RWPE2 (cell line): ENCODE measurements at regions not wholly inside any gene's neighbourhood (a gene's known extent, or its start where the extent isn't known, plus 50 kb on each side); places are given as distances from the start of the nearest gene placed in this dataset.

Experiments
- ATAC-seq: fragments of 200-7000 bp; cut with Tn5 transposase; 3 replicates; pipeline ENCODE4 v1.9.1; 2021; ENCODE audit warnings: low read depth
- DNase-seq: peaks from one replicate; pipeline ENCODE4 v3.0.0-alpha.2; 2020; ENCODE audit warnings: low spot score
- H3K27ac ChIP-seq: fragments of 450-650 bp; 2 replicates; pipeline ENCODE4 v1.5.1; 2017; ENCODE audit warnings: mild to moderate bottlenecking; ENCODE audit not compliant: poor library complexity, severe bottlenecking
- H3K27me3 ChIP-seq: fragments of 250-450 bp; sonication (Bioruptor Pico); 2 replicates; pipeline ENCODE4 v1.5.1; 2021; ENCODE audit warnings: mild to moderate bottlenecking, moderate library complexity; ENCODE audit not compliant: insufficient read depth, poor library complexity, severe bottlenecking
- H3K36me3 ChIP-seq: fragments of 250-450 bp; sonication (Bioruptor Pico); 2 replicates; pipeline ENCODE4 v1.5.1; 2020; ENCODE audit warnings: low read depth, mild to moderate bottlenecking, moderate library complexity
- H3K4me1 ChIP-seq: fragments of 250-450 bp; sonication (Bioruptor Pico); 2 replicates; pipeline ENCODE4 v1.5.1; 2021; ENCODE audit warnings: mild to moderate bottlenecking, moderate library complexity; ENCODE audit not compliant: insufficient read depth, poor library complexity, severe bottlenecking
- H3K4me3 ChIP-seq: fragments of 250-450 bp; sonication (Bioruptor Pico); 2 replicates; pipeline ENCODE4 v1.5.1; 2021; ENCODE audit warnings: mild to moderate bottlenecking, moderate library complexity; ENCODE audit not compliant: severe bottlenecking
- H3K9me3 ChIP-seq: fragments of 250-450 bp; sonication (Bioruptor Pico); 2 replicates; pipeline ENCODE4 v1.5.1; 2021; ENCODE audit warnings: mild to moderate bottlenecking, moderate library complexity; ENCODE audit not compliant: severe bottlenecking
- TF ChIP-seq, protein P1 (sequence below): fragments of 450-650 bp; IDR thresholded peaks from one replicate; pipeline ENCODE4 v1.5.1; 2017; ENCODE audit warnings: mild to moderate bottlenecking, moderate library complexity; ENCODE audit not compliant: poor library complexity, severe bottlenecking

GRCh38 chr2:8174641-8175257 lies 507.1 kb upstream of the ID2 start:
- DNase-seq: no peak
- Histone ChIP-seq H3K27ac (no peak overlapping the region), H3K27me3 (no peaks in the 10 kb centered on the region), H3K4me3 (no peak overlapping the region), H3K36me3 (no peaks in the 10 kb centered on the region), H3K4me1 (no peaks in the 10 kb centered on the region), H3K9me3 (no peaks in the 10 kb centered on the region)
- no peak for ATAC-seq
- TF ChIP-seq, protein P1, sequence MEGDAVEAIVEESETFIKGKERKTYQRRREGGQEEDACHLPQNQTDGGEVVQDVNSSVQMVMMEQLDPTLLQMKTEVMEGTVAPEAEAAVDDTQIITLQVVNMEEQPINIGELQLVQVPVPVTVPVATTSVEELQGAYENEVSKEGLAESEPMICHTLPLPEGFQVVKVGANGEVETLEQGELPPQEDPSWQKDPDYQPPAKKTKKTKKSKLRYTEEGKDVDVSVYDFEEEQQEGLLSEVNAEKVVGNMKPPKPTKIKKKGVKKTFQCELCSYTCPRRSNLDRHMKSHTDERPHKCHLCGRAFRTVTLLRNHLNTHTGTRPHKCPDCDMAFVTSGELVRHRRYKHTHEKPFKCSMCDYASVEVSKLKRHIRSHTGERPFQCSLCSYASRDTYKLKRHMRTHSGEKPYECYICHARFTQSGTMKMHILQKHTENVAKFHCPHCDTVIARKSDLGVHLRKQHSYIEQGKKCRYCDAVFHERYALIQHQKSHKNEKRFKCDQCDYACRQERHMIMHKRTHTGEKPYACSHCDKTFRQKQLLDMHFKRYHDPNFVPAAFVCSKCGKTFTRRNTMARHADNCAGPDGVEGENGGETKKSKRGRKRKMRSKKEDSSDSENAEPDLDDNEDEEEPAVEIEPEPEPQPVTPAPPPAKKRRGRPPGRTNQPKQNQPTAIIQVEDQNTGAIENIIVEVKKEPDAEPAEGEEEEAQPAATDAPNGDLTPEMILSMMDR: no peak

DNA sequence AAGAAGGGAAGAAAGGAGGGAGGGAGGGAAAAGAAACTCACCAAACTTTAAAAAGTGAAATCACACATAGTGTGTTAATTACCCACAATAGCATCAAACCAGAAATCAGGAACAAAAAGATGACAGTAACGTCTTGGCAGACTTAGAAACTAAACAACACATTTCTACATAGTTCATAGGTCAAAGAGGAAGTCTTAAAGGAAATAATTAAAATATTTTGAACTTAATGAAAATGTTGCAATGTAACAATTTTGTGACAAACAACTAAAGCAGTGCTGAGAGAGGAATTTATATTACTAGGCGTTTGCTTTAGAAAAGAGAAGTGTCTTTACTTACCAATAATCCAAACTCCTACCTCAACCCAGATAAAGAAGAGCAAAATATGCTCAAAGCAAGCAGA lies 505.0 kb upstream of the ID2 start:
- TF ChIP-seq, protein P1: no peak
- no peaks in the 10 kb centered on the region for H3K9me3 ChIP-seq
- H3K4me1 ChIP-seq: no peaks in the 10 kb centered on the region
- no peak overlapping the region for H3K4me3 ChIP-seq
- no peaks in the 10 kb centered on the region for H3K36me3 ChIP-seq
- H3K27me3 ChIP-seq: no peaks in the 10 kb centered on the region
- ATAC-seq: no peak
- no peak overlapping the region for H3K27ac ChIP-seq
- DNase-seq: no peak

GRCh38 chr2:8177566-8177965 lies 504.3 kb upstream of the ID2 start:
- TF ChIP-seq, protein P1: no peak
- DNase-seq: no peak

DNA sequence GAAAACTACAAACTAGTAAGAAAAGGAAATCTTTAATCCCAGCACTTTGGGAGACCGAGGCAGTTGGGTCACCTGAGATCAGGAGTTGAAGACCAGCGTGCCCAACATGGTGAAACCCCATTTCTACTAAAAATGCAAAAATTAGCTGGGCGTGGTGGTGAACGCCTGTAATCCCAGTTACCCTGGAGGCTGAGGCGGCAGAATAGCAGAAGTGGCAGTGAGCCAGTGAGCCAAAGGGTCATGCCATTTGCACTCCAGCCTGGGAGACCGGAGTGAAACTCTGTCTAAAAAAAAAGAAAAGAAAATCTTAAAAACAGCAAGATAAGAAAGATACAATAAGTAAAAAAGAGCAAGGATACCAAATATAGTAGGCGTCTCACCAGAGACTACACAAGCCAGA lies 502.9 kb upstream of the ID2 start:
- H3K36me3 ChIP-seq: no peaks in the 10 kb centered on the region
- H3K27ac ChIP-seq: no peak overlapping the region
- no peaks in the 10 kb centered on the region for H3K27me3 ChIP-seq
- H3K4me3 ChIP-seq: no peak overlapping the region
- no peak for DNase-seq
- ATAC-seq: no peak
- no peaks in the 10 kb centered on the region for H3K4me1 ChIP-seq
- H3K9me3 ChIP-seq: no peaks in the 10 kb centered on the region
- TF ChIP-seq, protein P1: no peak

More at GRCh38 chr2:8177566-8177965, 504.3 kb upstream of the ID2 start:
- H3K27me3 ChIP-seq: no peaks in the 10 kb centered on the region
- no peaks in the 10 kb centered on the region for H3K4me1 ChIP-seq
- ATAC-seq: no peak
- no peak overlapping the region for H3K4me3 ChIP-seq
- H3K36me3 ChIP-seq: no peaks in the 10 kb centered on the region
- no peaks in the 10 kb centered on the region for H3K9me3 ChIP-seq
- H3K27ac ChIP-seq: no peak overlapping the region

DNA sequence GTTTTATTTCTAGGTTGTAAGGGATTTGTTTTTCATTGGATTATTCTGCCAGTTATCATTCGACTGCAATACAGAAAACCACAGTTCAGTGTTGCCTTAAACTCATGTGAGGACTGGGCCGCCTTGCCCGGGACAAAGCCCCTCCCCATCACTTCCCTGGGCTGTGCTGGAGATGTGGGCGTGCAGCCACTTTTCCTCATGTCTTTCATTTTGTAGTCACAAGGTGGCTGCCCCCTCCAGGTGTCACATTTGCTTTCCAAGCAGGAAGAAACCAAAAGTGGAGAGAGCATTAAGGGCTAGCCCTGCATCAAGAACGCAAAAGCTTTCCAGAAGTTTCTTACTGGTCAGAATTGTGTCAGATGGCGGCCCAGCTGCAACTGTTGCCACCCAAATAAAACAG lies 492.5 kb upstream of the ID2 start:
- Histone ChIP-seq H3K27me3 (no peaks in the 10 kb centered on the region), H3K4me3 (no peak overlapping the region), H3K27ac (no peak overlapping the region), H3K4me1 (no peaks in the 10 kb centered on the region), H3K36me3 (no peaks in the 10 kb centered on the region), H3K9me3 (no peaks in the 10 kb centered on the region)
- TF ChIP-seq, protein P1: no peak
- DNase-seq (no peak), ATAC-seq (no peak)
